ENCODE measurements at regions not wholly inside any gene's neighbourhood (a gene's known extent, or its start where the extent isn't known, plus 50 kb on each side); places are given as distances from the start of the nearest gene placed in this dataset.

DNA sequence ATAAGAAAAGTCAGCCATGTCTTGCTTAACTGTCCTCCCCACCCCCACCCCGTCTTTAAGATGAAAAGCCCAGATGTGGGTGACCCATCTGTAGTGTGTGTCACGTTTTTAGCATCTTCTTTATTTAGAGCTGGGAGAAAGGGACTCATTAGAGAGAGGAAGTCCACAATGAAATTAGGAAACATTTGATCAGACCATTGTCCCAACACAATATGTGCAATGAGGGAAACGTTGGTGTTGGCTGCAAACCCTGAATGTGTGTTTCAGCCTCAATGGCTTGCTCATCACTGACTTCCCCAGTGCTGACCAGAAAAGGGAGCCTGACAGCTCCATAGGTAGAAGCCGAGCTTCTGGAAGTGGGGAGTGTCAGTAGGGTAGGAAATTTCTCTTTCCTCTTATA lies 475.7 kb downstream of the CD83 start:
- TF ChIP-seq CTCF (conservative IDR thresholded peaks at IDR 0.05), result no peak
- TF ChIP-seq EZH2 (IDR thresholded peaks at IDR 0.05; ENCODE audit: low read depth), result no peak
